ENCODE measurements at regions not wholly inside any gene's neighbourhood (a gene's known extent, or its start where the extent isn't known, plus 50 kb on each side); places are given as distances from the start of the nearest gene placed in this dataset.

DNA sequence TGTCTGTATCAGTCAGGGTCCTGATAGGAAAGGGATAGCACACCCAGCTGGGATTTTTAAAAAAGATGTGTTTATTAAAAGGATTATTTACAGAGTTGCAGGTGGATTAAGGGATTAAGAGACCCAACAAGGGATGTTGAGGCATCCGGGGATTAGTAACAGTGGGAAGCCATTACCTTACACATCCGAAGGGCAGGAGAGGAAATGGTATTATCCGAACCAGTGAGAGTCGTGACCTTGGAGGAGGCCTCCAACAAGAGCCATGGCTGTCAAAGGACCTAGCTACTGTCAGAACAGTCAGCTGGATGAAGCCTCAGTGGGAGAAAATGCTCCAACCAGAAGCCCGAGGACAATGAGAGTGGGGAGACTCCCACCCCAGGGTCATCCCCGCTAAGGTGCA lies 146.3 kb upstream of the KRAS start:
- BruUV-seq (replicated peaks), result no TSS peak
- no peak overlapping the region for H3K4me3 ChIP-seq (replicated peaks in 1 of 3; ENCODE audit: insufficient read depth in 1 of 3, low read depth in 1 of 3, low read length in 3 of 3)
- no peaks in the 10 kb centered on the region for H3K9me1 ChIP-seq (replicated peaks; ENCODE audit: control insufficient read depth, extremely low read depth, insufficient read depth, low read length)
- no peaks in the 10 kb centered on the region for H3K36me3 ChIP-seq (ENCODE audit: control insufficient read depth in 2 of 2, extremely low read depth in 1 of 2, insufficient read depth in 2 of 2, low read length in 2 of 2)
- H3K4me2 ChIP-seq (ENCODE audit: insufficient read depth, low read length), result no peak overlapping the region
- TF ChIP-seq JUN (IDR thresholded peaks at IDR 0.05; ENCODE audit: borderline replicate concordance, insufficient read depth, insufficient read length, low read depth) (no peak), MAX (IDR thresholded peaks at IDR 0.05; ENCODE audit: insufficient read depth, insufficient read length) (no peak), EZH2 (IDR thresholded peaks at IDR 0.05; ENCODE audit: borderline replicate concordance, low read depth, low read length, severe bottlenecking) (no peak), CTCF (IDR thresholded peaks at IDR 0.05; ENCODE audit: extremely low read depth in 1 of 2, insufficient read depth in 1 of 2, low read depth in 1 of 2, low read length in 2 of 2) (no peak), FOS (IDR thresholded peaks at IDR 0.05; ENCODE audit: borderline replicate concordance, insufficient read depth, low read length) (no peak), MYC (IDR thresholded peaks at IDR 0.05; ENCODE audit: low read depth, low read length) (no peak), GATA2 (IDR thresholded peaks at IDR 0.05; ENCODE audit: insufficient read depth, insufficient read length, low read depth, low read length) (no peak), POLR2A (IDR thresholded peaks at IDR 0.05; ENCODE audit: low read depth, low read length) (no peak), POLR2AphosphoS5 (IDR thresholded peaks at IDR 0.05; ENCODE audit: insufficient read depth, low read depth, low read length) (no peak)
- H2AFZ ChIP-seq (ENCODE audit: low read depth, low read length), result no peak overlapping the region
- dilution Hi-C loops (cut with MboI; ENCODE audit: extremely low pct_ligation_motif_present, low sequenced_read_pairs), result no loop called here
- FAIRE-seq (no peak), DNase-seq (ENCODE audit: low read depth, low spot score) (no peak)
- H3K9me3 ChIP-seq (replicated peaks; ENCODE audit: control insufficient read depth, insufficient read depth, low read length), result no peaks in the 10 kb centered on the region
- no peaks in the 10 kb centered on the region for H3K79me2 ChIP-seq (ENCODE audit: control insufficient read depth, insufficient read depth, low read length)
- H3K27ac ChIP-seq (ENCODE audit: insufficient read depth, low read depth, low read length), result no peak overlapping the region
- intact Hi-C loops (cut with micrococcal nuclease), result no loop called here
- no peaks in the 10 kb centered on the region for H4K20me1 ChIP-seq (replicated peaks; ENCODE audit: control insufficient read depth, extremely low read depth, insufficient read depth, low read length)
- peaks cover 0 to 7% of the 10 kb centered on the region in 2 experiments for H3K27me3 ChIP-seq (ENCODE audit: control insufficient read depth in 2 of 2, insufficient read depth in 2 of 2, low read length in 2 of 2)
- CTCF ChIA-PET, result interaction anchor here (1.1 to 5.1 kb wide), 2 partner anchors 9 to 156 kb away, joined by 4 to 39 read pairs; no protein-coding TSS in a partner anchor
- POLR2A ChIA-PET, result no interaction called here
- H3K9ac ChIP-seq (replicated peaks; ENCODE audit: extremely low read depth, insufficient read depth, low read length), result no peak overlapping the region
- H3K4me1 ChIP-seq (ENCODE audit: control insufficient read depth, extremely low read depth, insufficient read depth, low read length), result no peaks in the 10 kb centered on the region

Data from endothelial cell of umbilical vein (primary cell).